ENCODE measurements at regions not wholly inside any gene's neighbourhood (a gene's known extent, or its start where the extent isn't known, plus 50 kb on each side); places are given as distances from the start of the nearest gene placed in this dataset.

DNA sequence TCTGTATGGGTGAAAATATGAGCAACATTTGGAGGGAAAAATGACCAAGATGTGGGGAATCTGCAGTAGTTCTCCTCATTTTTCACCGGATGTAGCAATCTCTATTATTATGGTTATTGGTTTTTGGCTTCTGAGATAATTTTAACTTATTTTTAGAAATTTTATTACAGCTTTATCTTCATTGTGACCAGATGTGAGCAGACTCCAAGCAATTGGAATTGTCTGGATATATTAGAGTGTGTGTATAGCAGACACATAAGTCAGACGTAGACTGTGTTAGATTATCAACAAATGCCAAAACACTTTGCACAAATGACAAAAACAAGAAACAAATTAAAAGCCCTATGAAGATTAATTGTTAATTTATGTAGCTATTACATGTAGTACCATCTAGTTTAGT is 249.1 kb downstream of the DNAJB9 start:
- Mint-ChIP-seq H3K27ac (no peak overlapping the region), H3K4me1 (peaks cover 4% of the 10 kb centered on the region), H3K9me3 (no peaks in the 10 kb centered on the region), H3K4me3 (no peak overlapping the region), H3K36me3 (no peaks in the 10 kb centered on the region), H3K27me3 (ENCODE audit: low read depth) (peaks cover 2% of the 10 kb centered on the region)
- TF ChIP-seq, protein P1, sequence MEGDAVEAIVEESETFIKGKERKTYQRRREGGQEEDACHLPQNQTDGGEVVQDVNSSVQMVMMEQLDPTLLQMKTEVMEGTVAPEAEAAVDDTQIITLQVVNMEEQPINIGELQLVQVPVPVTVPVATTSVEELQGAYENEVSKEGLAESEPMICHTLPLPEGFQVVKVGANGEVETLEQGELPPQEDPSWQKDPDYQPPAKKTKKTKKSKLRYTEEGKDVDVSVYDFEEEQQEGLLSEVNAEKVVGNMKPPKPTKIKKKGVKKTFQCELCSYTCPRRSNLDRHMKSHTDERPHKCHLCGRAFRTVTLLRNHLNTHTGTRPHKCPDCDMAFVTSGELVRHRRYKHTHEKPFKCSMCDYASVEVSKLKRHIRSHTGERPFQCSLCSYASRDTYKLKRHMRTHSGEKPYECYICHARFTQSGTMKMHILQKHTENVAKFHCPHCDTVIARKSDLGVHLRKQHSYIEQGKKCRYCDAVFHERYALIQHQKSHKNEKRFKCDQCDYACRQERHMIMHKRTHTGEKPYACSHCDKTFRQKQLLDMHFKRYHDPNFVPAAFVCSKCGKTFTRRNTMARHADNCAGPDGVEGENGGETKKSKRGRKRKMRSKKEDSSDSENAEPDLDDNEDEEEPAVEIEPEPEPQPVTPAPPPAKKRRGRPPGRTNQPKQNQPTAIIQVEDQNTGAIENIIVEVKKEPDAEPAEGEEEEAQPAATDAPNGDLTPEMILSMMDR (IDR thresholded peaks at IDR 0.05; ENCODE audit: unreplicated experiment) = no peak
- no peak for DNase-seq (ENCODE audit: low spot score in 2 of 2, unreplicated experiment in 2 of 2)

DNA sequence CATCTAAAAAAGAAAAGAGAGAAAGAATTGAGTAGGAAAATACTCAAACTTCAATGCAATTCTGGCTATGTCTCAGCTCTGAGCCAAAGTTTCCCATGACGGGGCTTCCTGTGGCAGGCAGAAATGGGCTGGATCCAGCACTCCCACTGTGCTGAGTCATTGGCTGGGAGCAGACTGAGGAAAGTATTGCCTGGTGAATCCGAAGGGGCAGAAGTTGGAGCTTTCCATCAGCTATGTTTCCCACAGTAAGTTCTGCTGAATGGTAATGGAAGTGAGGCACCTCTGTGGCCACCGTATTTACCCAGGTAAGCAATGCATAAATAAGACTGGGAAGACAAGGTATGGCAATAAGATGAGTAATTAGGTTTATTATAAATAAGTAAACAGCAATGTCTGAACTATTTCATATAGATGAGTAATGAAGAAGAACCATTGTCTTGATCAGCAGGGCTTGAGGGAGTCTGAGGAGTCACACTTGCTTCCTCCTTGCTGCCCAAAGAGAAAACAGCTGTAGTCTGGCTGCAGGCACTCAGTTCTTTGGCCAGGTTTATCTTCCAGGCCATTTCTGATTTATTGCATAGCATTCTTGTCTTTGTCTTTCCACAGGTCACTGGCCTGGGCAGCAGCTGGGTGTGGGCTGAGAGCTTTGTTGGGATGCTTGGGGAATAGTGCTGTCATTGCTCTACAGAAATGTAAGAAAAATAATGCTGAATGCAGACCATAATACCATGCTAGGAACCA is 255.3 kb downstream of the DNAJB9 start:
- Mint-ChIP-seq H3K27ac (no peak overlapping the region), H3K4me3 (no peak overlapping the region), H3K36me3 (no peaks in the 10 kb centered on the region), H3K9me3 (no peaks in the 10 kb centered on the region), H3K4me1 (no peaks in the 10 kb centered on the region), H3K27me3 (ENCODE audit: low read depth) (peaks cover 3% of the 10 kb centered on the region)
- DNase-seq (ENCODE audit: low spot score in 2 of 2, unreplicated experiment in 2 of 2) = no peak
- TF ChIP-seq, protein P1 (IDR thresholded peaks at IDR 0.05; ENCODE audit: unreplicated experiment) = no peak

DNA sequence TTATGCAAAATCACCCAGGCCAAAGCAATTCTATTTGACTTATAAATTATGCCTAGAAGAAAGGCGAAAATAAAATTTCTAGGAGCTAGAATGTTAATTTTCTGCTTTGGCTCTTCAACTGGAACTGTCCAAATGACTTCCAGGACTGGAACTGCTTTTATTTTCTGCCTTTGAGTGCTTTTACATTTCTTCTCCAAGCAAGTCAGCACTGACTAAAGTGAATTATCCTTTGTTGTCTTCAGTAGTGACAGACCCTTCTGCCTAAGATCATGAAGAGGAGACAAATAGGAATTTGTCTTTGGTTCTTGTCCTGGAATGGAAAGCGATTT is 255.9 kb downstream of the DNAJB9 start:
- TF ChIP-seq, protein P1 (IDR thresholded peaks at IDR 0.05; ENCODE audit: unreplicated experiment) = no peak
- Mint-ChIP-seq H3K27ac (no peak overlapping the region), H3K36me3 (no peaks in the 10 kb centered on the region), H3K4me3 (no peak overlapping the region), H3K9me3 (no peaks in the 10 kb centered on the region), H3K27me3 (ENCODE audit: low read depth) (peaks cover 3% of the 10 kb centered on the region), H3K4me1 (no peaks in the 10 kb centered on the region)
- DNase-seq (ENCODE audit: low spot score in 2 of 2, unreplicated experiment in 2 of 2) = no peak

DNA sequence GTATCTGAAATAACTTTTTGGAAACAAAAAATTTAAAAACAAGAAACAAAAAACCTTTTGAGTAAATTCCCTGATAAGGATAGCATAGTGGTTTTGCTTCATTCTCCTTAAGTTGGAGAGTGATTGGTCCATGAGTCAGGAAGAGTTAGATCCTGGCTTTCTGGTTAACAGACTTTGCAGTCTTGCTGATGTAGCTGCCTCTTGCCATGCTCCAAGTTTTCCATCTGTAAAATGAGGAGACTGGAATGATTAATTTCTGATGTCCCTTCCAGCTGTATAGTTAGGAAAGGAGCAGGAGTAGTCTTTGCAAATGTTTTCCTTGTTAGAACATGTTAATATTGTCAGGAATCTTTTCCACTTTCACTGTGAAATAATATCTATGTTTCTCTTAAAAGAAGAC is 266.6 kb downstream of the DNAJB9 start:
- peaks cover 3% of the 10 kb centered on the region for H3K36me3 Mint-ChIP-seq
- no peak overlapping the region for H3K4me3 Mint-ChIP-seq
- TF ChIP-seq, protein P1 (IDR thresholded peaks at IDR 0.05; ENCODE audit: unreplicated experiment) = no peak
- no peaks in the 10 kb centered on the region for H3K27me3 Mint-ChIP-seq (ENCODE audit: low read depth)
- H3K9me3 Mint-ChIP-seq = peaks cover 21% of the 10 kb centered on the region
- no peak for DNase-seq (ENCODE audit: low spot score in 2 of 2, unreplicated experiment in 2 of 2)
- no peak overlapping the region for H3K27ac Mint-ChIP-seq
- H3K4me1 Mint-ChIP-seq = peaks cover 18% of the 10 kb centered on the region

DNA sequence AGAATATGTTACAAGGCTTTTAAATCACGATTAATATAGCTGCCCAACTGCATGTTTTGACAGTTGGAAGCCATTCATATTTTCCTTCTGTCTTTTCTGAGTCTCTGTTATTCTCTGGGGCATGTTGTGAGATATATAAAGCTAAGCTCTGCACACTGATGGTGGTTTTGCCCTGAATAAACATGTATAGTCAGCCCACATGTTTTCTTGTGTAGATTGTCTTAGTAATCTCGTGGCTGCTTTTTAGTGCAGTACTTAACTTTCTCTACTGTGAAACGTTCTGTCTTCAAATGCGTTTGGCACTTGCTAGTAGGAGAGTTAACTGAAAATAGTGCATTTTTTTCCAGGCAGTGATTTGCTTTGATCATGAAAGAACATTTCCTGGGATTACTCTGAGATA is 268.5 kb downstream of the DNAJB9 start:
- Mint-ChIP-seq H3K36me3 (peaks cover 3% of the 10 kb centered on the region), H3K4me3 (no peak overlapping the region), H3K4me1 (peaks cover 18% of the 10 kb centered on the region), H3K27me3 (ENCODE audit: low read depth) (no peaks in the 10 kb centered on the region), H3K27ac (peak overlapping the region; percentile 73), H3K9me3 (peaks cover 17% of the 10 kb centered on the region)
- TF ChIP-seq, protein P1 (IDR thresholded peaks at IDR 0.05; ENCODE audit: unreplicated experiment) = no peak
- DNase-seq (ENCODE audit: low spot score in 2 of 2, unreplicated experiment in 2 of 2) = no peak

DNA sequence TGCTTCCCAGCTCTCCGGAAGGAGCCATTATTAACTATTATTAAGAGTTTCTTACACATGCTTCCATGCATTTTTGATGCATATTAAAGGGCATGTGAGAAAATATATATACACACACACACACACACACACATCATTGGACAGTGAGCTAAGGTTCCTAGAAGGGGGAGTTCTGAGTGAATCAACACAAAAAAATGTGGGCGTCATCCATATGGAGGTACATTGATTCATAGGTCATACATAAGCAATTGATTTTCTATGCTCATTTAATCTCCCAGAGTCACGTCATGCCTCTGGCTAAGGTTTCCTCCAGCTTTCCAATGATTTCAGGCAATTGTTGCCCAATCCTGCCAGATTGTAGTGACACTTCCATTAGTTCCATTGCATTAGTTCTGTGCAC is 269.4 kb downstream of the DNAJB9 start:
- Mint-ChIP-seq H3K27me3 (ENCODE audit: low read depth) (no peaks in the 10 kb centered on the region), H3K9me3 (peaks cover 8% of the 10 kb centered on the region), H3K27ac (no peak overlapping the region), H3K4me3 (no peak overlapping the region), H3K36me3 (no peaks in the 10 kb centered on the region), H3K4me1 (peaks cover 18% of the 10 kb centered on the region)
- TF ChIP-seq, protein P1 (IDR thresholded peaks at IDR 0.05; ENCODE audit: unreplicated experiment) = no peak
- no peak for DNase-seq (ENCODE audit: low spot score in 2 of 2, unreplicated experiment in 2 of 2)

Measured in mesothelial cell of epicardium (in vitro differentiated cells).